Activated naive CD8-positive, alpha-beta T cell (primary cell): ENCODE measurements at regions not wholly inside any gene's neighbourhood (a gene's known extent, or its start where the extent isn't known, plus 50 kb on each side); places are given as distances from the start of the nearest gene placed in this dataset.

Experiments
- H3K27ac Mint-ChIP-seq: one replicate; pipeline ENCODE4 v1.8.0; 2021; ENCODE audit warnings: mixed read lengths
- H3K27me3 Mint-ChIP-seq: one replicate; pipeline ENCODE4 v1.8.0; 2021; ENCODE audit warnings: mixed read lengths
- H3K36me3 Mint-ChIP-seq: one replicate; pipeline ENCODE4 v1.8.0; 2021; ENCODE audit warnings: mixed read lengths
- H3K4me1 Mint-ChIP-seq: one replicate; pipeline ENCODE4 v1.8.0; 2021; ENCODE audit warnings: low read depth, mixed read lengths
- H3K4me3 Mint-ChIP-seq: one replicate; pipeline ENCODE4 v1.8.0; 2021; ENCODE audit warnings: mild to moderate bottlenecking, mixed read lengths
- H3K9me3 Mint-ChIP-seq: one replicate; pipeline ENCODE4 v1.8.0; 2021; ENCODE audit warnings: low read depth, mixed read lengths

GRCh38 chr7:130865408-130866236, 131.6 kb upstream of the KLF14 start:
- peak overlapping the region; percentile 82 for H3K27ac Mint-ChIP-seq
- H3K36me3 Mint-ChIP-seq, result peaks cover 54% of the 10 kb centered on the region
- no peaks in the 10 kb centered on the region for H3K27me3 Mint-ChIP-seq
- peaks cover 8% of the 10 kb centered on the region for H3K9me3 Mint-ChIP-seq
- H3K4me1 Mint-ChIP-seq, result no peaks in the 10 kb centered on the region
- no peak overlapping the region for H3K4me3 Mint-ChIP-seq

DNA sequence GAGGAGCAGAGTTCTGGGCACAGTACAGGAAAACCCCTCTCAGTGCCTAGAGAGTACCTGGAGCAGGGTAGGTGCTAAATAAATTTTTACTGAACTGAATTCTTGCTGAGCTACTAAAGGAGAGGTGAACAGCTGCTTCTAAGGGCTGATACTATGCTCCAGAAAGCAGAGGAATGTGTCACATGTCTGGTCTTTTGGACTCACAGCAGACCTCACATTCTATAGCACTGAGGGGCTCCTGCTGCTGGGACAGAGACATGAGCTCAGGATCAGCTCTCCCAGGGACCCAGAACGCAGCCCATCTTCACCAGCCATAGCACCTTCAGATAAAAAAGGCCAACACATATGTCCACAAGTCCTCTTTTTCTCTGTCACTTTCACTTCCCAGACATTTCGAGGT, 133.0 kb upstream of the KLF14 start:
- Mint-ChIP-seq H3K36me3 (peaks cover 46% of the 10 kb centered on the region), H3K27me3 (no peaks in the 10 kb centered on the region), H3K4me3 (no peak overlapping the region), H3K27ac (peak overlapping the region; percentile 82), H3K4me1 (peaks cover under 1% of the 10 kb centered on the region), H3K9me3 (peaks cover 8% of the 10 kb centered on the region)

GRCh38 chr7:130867581-130868136, 133.7 kb upstream of the KLF14 start:
- Mint-ChIP-seq H3K36me3 (peaks cover 47% of the 10 kb centered on the region), H3K27ac (peak overlapping the region; percentile 28), H3K4me1 (peaks cover 1% of the 10 kb centered on the region), H3K27me3 (no peaks in the 10 kb centered on the region), H3K9me3 (peaks cover 6% of the 10 kb centered on the region), H3K4me3 (no peak overlapping the region)

- Mint-ChIP-seq H3K36me3 (peaks cover 43% of the 10 kb centered on the region), H3K9me3 (peaks cover 4% of the 10 kb centered on the region), H3K27me3 (no peaks in the 10 kb centered on the region), H3K27ac (peak overlapping the region; percentile 12), H3K4me3 (no peak overlapping the region), H3K4me1 (peaks cover 1% of the 10 kb centered on the region)
Measured at GRCh38 chr7:130868139-130868538, 134.1 kb upstream of the KLF14 start.

GRCh38 chr7:130869918-130870317, 135.9 kb upstream of the KLF14 start:
- H3K9me3 Mint-ChIP-seq, result no peaks in the 10 kb centered on the region
- H3K36me3 Mint-ChIP-seq, result peaks cover 38% of the 10 kb centered on the region
- H3K4me1 Mint-ChIP-seq, result peaks cover 15% of the 10 kb centered on the region
- no peaks in the 10 kb centered on the region for H3K27me3 Mint-ChIP-seq
- H3K27ac Mint-ChIP-seq, result peak overlapping the region; percentile 35
- H3K4me3 Mint-ChIP-seq, result no peak overlapping the region

- Mint-ChIP-seq H3K27me3 (no peaks in the 10 kb centered on the region), H3K36me3 (peaks cover 28% of the 10 kb centered on the region), H3K27ac (peak overlapping the region; percentile 41), H3K4me3 (peak overlapping the region; percentile 11), H3K9me3 (no peaks in the 10 kb centered on the region), H3K4me1 (peaks cover 30% of the 10 kb centered on the region)
Measured at GRCh38 chr7:130872341-130872740, 138.3 kb upstream of the KLF14 start.

DNA sequence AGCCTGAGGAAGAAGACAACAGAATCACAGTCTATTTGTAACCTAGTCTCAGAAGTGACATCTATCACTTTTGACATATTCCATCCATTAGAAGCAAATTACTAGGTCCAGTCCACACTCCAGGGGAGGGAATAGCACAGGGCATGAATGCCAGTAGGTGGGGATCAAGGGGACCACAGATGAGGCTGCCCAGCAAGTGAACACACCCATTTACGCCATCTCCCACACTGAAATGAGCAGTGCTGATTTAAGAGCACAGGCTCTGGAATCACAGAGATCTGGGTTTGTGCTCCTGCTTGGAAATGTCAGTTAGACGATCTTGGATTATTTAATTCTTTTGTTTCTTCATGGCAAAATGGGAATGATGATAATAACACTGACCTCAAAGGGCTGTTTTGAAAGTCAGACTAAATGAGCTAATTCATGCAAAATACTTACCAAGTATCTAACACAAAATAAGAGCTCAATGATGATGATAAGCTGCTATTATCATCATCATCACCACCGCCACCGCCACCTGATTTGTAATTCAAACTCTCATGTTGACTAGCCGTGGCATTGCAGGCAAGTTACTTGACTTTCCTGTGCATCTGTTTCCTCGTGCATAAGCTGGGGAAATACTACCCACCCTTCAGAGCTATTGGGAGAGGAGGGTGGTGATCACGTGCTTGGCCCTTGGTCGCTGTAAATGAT, 138.9 kb upstream of the KLF14 start:
- peaks cover 28% of the 10 kb centered on the region for H3K36me3 Mint-ChIP-seq
- H3K4me3 Mint-ChIP-seq, result peak overlapping the region; percentile 11
- no peaks in the 10 kb centered on the region for H3K9me3 Mint-ChIP-seq
- H3K27me3 Mint-ChIP-seq, result no peaks in the 10 kb centered on the region
- H3K27ac Mint-ChIP-seq, result peak overlapping the region; percentile 86
- peaks cover 36% of the 10 kb centered on the region for H3K4me1 Mint-ChIP-seq

DNA sequence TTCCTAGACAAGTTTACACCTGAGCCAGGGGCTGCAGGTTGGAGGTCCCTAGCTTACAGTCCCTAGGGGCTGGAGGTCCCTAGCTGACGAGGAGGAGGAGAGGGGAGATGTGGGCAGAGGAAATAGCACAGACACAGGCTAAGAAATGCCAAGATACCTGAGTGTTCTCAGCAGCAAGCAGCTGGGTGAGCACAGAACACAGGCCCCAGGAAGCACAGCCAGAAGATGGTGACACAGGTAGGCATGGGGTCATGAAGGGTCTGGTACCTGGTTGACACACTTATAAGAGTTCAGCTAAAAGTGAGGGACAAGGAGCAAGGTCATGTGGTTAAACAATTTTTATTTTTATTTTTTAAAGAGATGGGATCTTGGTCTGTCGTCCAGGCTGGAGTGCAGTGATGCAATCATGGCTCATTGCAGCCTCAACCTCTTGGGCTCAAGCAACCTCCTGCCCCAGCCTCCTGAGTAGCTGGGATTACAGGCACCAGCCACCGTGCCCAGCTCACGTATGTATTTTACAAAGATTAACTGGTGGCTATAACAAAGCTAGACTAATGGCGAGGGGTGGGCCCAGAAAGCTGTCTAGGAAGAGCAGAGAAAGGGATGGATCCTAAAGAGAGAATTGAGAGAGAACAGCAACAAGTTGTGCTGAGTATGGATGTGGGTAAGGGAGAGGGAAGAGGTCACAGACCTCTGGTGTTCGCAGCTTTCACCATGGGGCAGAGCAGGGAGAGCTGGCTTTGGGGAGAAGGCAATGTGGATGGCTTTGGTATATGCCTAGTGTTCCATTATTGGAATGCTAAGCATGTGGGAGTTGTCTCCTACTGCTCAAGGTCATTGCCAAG, 140.3 kb upstream of the KLF14 start:
- no peaks in the 10 kb centered on the region for H3K27me3 Mint-ChIP-seq
- peak overlapping the region; percentile 4 for H3K4me3 Mint-ChIP-seq
- H3K4me1 Mint-ChIP-seq, result peaks cover 47% of the 10 kb centered on the region
- H3K9me3 Mint-ChIP-seq, result no peaks in the 10 kb centered on the region
- H3K36me3 Mint-ChIP-seq, result peaks cover 34% of the 10 kb centered on the region
- H3K27ac Mint-ChIP-seq, result peak overlapping the region; percentile 86

GRCh38 chr7:130875265-130875741, 141.3 kb upstream of the KLF14 start:
- peaks cover 28% of the 10 kb centered on the region for H3K36me3 Mint-ChIP-seq
- peak overlapping the region; percentile 86 for H3K27ac Mint-ChIP-seq
- H3K4me3 Mint-ChIP-seq, result no peak overlapping the region
- no peaks in the 10 kb centered on the region for H3K27me3 Mint-ChIP-seq
- H3K4me1 Mint-ChIP-seq, result peaks cover 51% of the 10 kb centered on the region
- no peaks in the 10 kb centered on the region for H3K9me3 Mint-ChIP-seq

DNA sequence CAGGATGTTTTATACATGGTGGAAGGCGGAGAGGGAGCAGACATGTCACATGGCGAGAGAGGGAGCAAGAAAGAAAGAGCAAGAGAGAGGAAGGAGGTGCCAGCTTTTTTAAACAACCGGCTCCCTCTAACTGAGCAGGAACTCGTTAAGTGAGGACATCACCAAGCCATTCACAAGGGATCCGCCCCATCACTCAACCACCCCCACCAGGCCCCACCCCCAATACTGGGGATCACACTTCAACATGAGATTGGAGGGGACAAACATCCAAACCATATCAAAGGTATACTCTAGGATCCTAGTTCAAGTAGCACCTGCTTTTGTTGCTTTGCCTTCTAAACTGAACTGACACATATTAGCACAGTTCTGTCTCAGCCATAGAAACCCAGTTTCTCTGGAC, 141.9 kb upstream of the KLF14 start:
- peak overlapping the region; percentile 82 for H3K27ac Mint-ChIP-seq
- H3K27me3 Mint-ChIP-seq, result no peaks in the 10 kb centered on the region
- H3K4me1 Mint-ChIP-seq, result peaks cover 55% of the 10 kb centered on the region
- H3K9me3 Mint-ChIP-seq, result no peaks in the 10 kb centered on the region
- H3K36me3 Mint-ChIP-seq, result peaks cover 29% of the 10 kb centered on the region
- no peak overlapping the region for H3K4me3 Mint-ChIP-seq

DNA sequence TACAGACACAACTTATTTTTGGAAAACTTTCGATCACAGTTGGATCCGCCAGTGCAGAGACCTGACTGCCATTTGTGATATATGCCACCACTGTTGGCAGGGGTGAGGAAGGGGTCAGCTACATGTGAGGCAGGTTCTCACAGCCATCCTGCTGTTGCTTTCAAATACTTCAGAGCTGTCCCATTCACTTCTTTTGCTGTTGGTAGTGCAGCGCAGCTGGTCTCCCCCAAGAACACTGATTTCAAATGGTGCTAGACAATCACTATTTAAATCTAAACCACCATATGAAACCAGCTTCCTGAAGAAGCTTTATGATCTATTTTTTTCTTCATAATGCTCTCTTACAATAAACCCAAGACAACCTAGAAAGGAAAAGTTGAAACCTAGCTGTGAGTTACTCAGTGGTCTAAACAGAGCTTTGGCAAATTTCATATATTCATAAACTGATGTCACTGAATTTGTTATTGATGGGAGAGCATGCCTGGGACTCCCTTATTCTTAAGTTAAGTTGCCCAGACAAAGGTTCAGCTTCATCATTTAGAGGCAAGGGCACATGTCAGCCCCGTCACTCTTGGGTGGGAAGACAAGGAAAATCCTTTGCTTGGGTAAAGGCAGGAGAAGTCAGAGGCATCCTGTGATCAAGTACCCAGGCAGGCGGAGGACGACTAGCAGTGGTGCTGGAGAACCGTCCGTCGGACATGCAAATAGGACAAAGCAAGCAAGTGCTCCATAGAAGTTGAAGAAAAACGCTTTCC, 143.4 kb upstream of the KLF14 start:
- peaks cover 62% of the 10 kb centered on the region for H3K4me1 Mint-ChIP-seq
- no peak overlapping the region for H3K4me3 Mint-ChIP-seq
- H3K27me3 Mint-ChIP-seq, result no peaks in the 10 kb centered on the region
- H3K36me3 Mint-ChIP-seq, result peaks cover 28% of the 10 kb centered on the region
- peak overlapping the region; percentile 50 for H3K27ac Mint-ChIP-seq
- H3K9me3 Mint-ChIP-seq, result no peaks in the 10 kb centered on the region

DNA sequence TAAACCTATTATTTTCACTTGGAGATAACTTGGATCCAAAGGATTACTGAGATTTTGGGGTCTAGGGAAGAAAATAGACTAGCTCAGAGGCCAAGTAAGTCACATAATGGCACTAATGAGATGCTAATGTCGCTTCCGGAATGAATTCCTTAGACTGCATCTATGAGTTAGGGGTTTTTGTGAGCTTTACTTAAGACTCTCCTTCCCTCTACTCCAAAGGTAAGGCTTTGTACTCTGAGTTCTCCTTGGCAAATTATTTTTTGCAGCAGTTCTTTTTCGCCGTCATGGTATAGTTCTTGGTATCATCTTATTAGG, 143.9 kb upstream of the KLF14 start:
- no peak overlapping the region for H3K4me3 Mint-ChIP-seq
- H3K27ac Mint-ChIP-seq, result no peak overlapping the region
- peaks cover 27% of the 10 kb centered on the region for H3K36me3 Mint-ChIP-seq
- no peaks in the 10 kb centered on the region for H3K9me3 Mint-ChIP-seq
- H3K27me3 Mint-ChIP-seq, result no peaks in the 10 kb centered on the region
- H3K4me1 Mint-ChIP-seq, result peaks cover 67% of the 10 kb centered on the region

DNA sequence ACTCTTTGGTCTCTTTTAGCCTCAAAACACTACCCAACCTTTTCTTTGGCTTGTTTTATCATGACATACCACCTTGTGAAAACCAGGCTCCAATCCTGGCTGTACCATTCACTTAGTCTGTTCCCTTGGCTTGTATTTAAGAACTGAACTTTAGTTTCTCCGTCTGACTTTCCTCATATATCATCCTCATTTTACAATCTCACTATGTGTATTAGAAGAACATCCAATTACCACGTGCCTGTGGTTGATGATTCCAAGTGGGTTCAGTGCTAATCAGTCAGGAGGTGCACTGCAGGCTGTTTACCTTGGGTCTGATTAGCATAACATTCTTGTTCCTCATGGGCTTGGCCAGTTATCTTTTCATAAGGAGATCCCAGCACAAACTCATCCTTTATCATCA, 144.8 kb upstream of the KLF14 start:
- Mint-ChIP-seq H3K4me3 (peak overlapping the region; percentile 21), H3K9me3 (no peaks in the 10 kb centered on the region), H3K27ac (peak overlapping the region; percentile 68), H3K27me3 (no peaks in the 10 kb centered on the region), H3K4me1 (peaks cover 63% of the 10 kb centered on the region), H3K36me3 (peaks cover 23% of the 10 kb centered on the region)

GRCh38 chr7:130879191-130879590, 145.2 kb upstream of the KLF14 start:
- Mint-ChIP-seq H3K27me3 (no peaks in the 10 kb centered on the region), H3K9me3 (no peaks in the 10 kb centered on the region), H3K4me1 (peaks cover 60% of the 10 kb centered on the region), H3K4me3 (no peak overlapping the region), H3K27ac (peak overlapping the region; percentile 68), H3K36me3 (peaks cover 22% of the 10 kb centered on the region)
